ENCODE measurements at regions not wholly inside any gene's neighbourhood (a gene's known extent, or its start where the extent isn't known, plus 50 kb on each side); places are given as distances from the start of the nearest gene placed in this dataset.
"Not testable (repeated sequence)": the region's sequence is repeated elsewhere in the genome, so short reads cannot be mapped to it uniquely, and the experiment has no call there.

GRCh38 chr4:20196476-20196875, 55.2 kb upstream of the SLIT2 start:
- DNase-seq = no peak

GRCh38 chr4:20195071-20195885, 56.4 kb upstream of the SLIT2 start:
- no peak for DNase-seq

GRCh38 chr4:20194123-20195013, 57.3 kb upstream of the SLIT2 start:
- no peak for DNase-seq

DNA sequence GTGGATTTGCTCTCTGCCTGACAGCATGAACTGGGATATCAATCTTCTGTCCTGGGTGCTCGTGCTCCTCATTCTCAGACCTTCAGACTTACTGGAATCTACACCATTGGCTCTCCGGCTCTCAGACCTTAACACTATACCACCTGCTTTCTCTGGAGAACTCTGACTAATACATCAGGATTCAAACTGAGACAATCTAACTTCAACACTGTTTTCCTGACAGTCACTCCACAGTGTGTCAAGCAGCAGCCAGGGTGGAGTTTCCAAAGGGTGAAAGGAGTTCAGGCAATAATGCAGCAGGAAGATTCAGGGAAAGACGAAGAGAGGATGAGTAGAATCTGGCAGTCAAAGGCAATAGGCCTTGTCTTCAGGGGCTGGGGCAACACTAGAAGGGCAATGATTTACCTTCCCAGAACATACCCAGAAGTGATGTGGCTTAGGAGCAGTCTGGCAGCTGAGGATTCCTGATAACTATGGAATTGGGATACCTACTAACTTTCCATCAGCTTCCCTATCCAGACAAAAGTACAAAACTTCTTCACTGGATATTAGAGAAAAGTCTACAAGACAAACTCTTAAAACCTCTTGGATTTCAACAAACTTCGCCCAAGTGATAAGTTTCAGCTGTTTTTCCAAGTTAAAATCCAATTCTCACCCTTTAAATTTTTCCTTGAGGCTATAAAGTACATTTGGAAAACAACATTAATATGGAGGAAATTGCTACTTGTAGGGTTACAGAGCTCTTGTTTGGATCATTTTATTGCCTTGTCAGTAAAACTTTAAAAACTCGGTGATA, 58.4 kb upstream of the SLIT2 start:
- DNase-seq = no peak

DNA sequence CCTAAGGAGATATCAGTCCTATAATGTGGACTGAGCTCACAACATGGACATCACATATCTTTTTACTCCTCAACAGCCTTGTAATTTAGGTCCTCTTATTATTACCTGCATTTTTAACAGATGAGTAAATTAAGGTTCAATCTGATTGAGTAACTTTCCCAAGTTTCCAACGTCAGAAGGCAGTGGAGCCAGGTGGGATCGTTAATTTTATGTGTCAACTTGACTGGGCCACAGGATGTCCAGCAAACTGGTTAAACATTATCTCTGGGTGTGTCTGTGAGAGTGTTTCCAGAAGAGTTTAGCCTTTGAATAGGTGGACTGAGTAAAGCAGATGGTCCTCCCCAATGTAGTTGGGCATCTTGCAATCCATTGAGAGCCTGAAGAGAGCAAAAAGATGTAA, 59.0 kb upstream of the SLIT2 start:
- no peak for DNase-seq

GRCh38 chr4:20185103-20185502, 66.6 kb upstream of the SLIT2 start:
- no peak for DNase-seq

DNA sequence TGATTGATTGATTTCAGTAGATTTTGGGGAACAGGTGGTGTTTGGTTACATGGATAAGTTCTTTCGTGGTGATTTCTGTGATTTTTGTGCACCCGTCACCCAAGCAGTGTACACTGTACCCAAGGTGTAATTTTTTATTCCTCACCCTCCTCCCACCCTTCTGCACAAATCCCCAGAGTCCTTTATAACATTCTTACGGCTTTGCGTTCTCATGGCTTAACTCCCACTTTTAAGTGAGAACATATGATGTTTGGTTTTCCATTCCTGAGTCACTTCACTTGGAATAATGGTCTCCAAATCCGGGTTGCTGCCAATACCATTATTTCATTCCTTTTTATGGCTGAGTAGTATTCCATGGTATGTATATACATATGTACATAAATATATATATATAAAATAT, 68.6 kb upstream of the SLIT2 start:
- not testable (repeated sequence) for DNase-seq

GRCh38 chr4:20181926-20182325, 69.8 kb upstream of the SLIT2 start:
- DNase-seq = no peak

- no peak for DNase-seq
These were observed 71.2 kb upstream of the SLIT2 start for GRCh38 chr4:20180509-20180908.

GRCh38 chr4:20178902-20179576, 72.7 kb upstream of the SLIT2 start:
- no peak for DNase-seq

DNA sequence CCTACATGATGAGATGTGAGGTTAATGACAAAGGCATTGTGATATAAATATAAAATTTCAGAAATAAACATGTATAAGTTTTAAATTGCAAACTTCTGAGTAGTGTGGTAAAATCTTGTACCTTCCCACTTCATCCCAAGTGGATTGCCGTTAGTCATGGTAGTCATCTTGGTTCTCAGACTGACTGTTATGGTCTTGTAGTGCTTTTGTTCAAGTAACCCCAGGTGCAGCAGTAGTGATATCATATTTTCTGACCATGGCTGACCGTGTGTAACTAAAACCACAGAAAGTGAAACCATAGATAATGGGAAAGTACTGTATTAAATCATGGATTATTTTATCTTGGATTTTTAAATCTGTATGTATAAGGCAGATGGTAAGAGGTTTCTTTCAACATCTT, 74.8 kb upstream of the SLIT2 start:
- DNase-seq = no peak

- DNase-seq = no peak
These were observed 79.5 kb upstream of the SLIT2 start for GRCh38 chr4:20172070-20172760.

DNA sequence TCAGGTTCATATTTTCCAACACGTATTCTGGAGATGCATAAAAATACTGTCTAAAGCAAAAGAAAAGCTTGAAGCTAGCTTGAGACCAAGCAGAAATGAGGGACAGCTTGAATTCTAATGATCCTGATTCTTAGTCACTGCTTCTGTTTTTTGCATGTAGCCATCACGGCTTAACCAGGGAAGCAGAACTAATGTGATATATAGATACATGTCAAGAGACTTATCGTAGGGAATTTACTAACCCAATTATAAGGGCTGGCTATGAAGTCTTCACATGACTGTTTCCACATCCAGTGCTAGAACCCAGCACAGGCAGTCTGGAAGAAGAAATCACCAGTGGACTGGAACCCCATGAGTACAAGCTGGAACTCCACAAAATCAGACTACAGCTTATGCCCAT, 85.2 kb upstream of the SLIT2 start:
- no peak for DNase-seq

DNA sequence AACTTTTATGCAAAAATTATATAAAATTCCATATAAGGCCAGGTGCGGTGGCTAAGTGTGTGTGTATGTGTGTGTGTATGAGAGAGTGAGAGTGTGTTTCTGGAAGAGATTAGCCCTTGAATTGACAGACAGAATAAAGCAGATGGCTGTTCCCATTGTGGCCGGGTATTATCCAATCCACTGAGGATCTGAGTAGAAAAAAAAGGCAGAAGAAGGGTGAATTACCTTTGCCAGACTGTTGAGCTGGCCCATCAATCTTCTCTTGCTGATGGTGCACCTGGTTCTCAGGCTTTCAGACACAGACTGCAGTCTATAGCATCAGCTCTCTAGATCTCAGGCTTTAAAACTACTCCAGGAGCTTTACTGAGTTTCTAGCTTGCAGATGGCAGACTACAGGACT, 92.2 kb upstream of the SLIT2 start:
- peak; percentile 70 for DNase-seq

DNA sequence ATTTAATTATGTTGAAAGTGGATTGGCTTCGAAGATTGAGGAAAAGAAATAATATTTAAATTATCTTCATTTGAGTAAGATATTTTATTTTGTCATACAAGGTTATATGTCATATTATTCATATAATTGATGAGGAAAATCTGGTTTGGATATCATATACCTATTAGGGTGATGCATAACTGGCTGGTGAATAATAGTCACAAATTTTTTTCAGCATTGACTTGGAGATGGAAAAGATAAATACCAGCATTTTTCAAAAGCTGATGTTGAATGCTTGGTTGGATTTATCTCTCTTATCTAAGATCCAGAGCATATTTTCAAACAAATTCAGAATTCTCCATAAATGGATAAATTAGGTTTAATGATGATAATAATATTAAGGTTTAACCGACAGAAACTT, 93.5 kb upstream of the SLIT2 start:
- DNase-seq = no peak

DNA sequence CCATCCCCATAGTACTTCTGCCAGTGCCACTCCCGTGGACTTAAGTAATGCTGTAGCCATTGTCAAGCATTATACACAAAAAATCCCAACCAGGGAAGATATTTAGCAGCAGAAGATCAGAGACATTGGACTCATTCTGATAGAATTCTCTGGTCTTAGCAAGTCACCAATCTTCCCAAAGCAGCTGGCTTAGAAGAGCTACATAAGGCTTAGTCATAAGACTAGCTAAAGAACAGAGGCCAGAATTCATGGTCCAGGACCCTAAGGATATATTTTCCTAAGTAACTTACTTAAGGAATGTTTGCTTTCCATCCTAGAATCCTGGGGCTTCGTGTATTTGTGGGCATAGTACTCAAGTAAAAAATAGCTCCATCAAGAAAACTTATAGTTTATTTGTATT, 100.3 kb upstream of the SLIT2 start:
- DNase-seq = no peak

DNA sequence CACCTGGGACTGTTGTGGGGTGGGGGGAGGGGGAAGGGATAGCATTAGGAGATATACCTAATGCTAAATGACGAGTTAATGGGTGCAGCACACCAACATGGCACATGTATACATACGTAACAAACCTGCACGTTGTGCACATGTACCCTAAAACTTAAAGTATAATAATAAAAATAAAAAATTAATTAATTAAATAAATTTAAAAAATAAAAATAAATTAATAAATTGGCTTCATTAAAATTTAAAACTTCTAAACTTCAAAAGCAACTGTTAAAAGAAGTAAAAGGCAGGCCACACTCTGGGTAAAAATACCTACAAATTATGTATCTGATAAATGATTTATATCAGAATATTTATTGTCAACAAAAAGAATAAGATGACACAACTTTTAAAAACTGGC, 102.6 kb upstream of the SLIT2 start:
- DNase-seq = not testable (repeated sequence)

DNA sequence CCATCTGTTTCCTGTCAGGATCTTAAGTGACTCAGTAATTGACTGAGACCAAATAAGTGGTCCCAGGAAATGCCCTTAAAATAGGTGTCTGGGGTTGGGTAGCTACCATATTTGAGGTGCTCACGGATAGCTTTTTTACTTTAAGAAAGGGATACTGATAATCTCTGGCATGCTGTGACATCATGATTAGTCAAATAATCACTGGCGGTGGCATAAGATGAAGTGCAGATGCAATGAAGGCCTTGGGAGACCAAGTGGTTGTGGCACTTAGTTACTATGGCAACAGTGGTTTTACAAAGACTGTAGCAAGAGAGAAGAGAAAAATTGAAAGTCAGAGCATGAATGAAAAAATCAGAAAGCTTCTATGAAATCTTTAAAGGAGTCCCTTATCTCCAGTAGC, 114.5 kb upstream of the SLIT2 start:
- DNase-seq = no peak

- no peak for DNase-seq
These were observed 124.1 kb upstream of the SLIT2 start for GRCh38 chr4:20127626-20128025.

GRCh38 chr4:20126906-20127305, 124.8 kb upstream of the SLIT2 start:
- DNase-seq = no peak

- no peak for DNase-seq
These were observed 127.2 kb upstream of the SLIT2 start for GRCh38 chr4:20124317-20125026.

Measured in NCI-H2171 (cell line).